ENCODE measurements at regions not wholly inside any gene's neighbourhood (a gene's known extent, or its start where the extent isn't known, plus 50 kb on each side); places are given as distances from the start of the nearest gene placed in this dataset.
"Not testable (repeated sequence)": the region's sequence is repeated elsewhere in the genome, so short reads cannot be mapped to it uniquely, and the experiment has no call there.

DNA sequence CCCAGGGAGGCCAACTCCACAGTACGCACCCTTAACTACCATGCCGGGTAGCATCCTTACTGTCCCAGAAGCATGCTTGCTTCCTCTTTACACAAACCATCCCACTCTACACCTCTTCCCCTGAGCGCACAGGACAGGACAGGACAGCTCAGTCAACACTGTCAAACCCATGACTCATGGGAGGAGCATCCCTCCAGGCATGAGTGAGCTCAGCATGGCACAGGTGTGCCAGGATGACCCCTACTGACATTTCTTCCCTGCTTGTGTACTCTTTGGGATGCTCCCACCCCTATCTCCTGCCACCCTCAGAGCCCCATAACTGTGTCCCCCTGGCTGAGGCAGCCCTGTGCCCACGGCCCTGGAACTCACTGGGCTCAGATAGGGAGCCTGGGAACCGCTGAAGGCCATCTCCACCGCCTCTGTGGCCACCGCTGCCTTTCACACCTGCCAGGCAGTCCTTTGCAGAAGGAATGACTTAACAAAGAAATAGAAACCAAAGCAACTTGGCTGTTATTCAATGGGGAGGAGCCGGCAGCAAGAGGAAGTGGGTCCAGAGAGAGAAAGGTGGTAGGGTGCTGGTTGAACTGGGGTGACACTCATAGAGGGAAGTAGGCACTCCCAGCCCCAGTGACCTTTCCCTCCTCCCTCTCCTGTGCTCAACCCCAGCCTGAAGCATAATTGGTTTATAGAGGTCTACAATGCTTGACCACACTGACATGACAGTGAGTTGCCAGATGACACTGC is 119.1 kb downstream of the CDRT15L2 start:
- TF ChIP-seq CTCF, POLR2A (IDR thresholded peaks at IDR 0.05): not testable (repeated sequence)
